ENCODE measurements at regions not wholly inside any gene's neighbourhood (a gene's known extent, or its start where the extent isn't known, plus 50 kb on each side); places are given as distances from the start of the nearest gene placed in this dataset.

DNA sequence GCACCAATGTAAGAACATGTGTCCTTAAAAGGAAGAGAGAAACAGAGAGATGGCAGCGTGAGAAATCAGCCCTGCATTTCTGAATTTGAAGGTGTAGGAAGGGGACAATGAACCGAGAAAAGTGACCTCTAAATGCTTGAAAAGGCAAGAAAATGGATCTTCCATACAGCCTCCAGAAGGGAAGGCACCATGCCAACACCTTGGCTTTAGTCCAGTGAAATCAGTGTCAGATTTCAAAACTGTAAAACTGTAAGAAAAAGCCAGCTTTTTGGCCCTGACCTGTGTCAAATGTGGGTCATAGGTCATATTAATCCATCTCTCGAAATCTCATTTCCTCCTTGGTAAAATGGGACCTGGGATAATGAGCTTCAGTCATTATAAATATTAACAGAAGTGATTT, 762.3 kb downstream of the DCDC2C start:
- no peak overlapping the region for H3K27ac ChIP-seq
- 71 to 73% methylated on average over 3 of the region's 3 CpGs for WGBS, 2 donors
- no peaks in the 10 kb centered on the region for H3K9me3 ChIP-seq
- no peaks in the 10 kb centered on the region for H3K36me3 ChIP-seq (ENCODE audit: low read depth, missing control alignments)
- no peaks in the 10 kb centered on the region for H3K4me1 ChIP-seq
- DNase-seq: no peak
- intact Hi-C loops (cut with DNase I; ENCODE audit: low total_unique reads): no loop called here
- no peak for TF ChIP-seq POLR2A (IDR thresholded peaks at IDR 0.05)
- TF ChIP-seq, protein P1, sequence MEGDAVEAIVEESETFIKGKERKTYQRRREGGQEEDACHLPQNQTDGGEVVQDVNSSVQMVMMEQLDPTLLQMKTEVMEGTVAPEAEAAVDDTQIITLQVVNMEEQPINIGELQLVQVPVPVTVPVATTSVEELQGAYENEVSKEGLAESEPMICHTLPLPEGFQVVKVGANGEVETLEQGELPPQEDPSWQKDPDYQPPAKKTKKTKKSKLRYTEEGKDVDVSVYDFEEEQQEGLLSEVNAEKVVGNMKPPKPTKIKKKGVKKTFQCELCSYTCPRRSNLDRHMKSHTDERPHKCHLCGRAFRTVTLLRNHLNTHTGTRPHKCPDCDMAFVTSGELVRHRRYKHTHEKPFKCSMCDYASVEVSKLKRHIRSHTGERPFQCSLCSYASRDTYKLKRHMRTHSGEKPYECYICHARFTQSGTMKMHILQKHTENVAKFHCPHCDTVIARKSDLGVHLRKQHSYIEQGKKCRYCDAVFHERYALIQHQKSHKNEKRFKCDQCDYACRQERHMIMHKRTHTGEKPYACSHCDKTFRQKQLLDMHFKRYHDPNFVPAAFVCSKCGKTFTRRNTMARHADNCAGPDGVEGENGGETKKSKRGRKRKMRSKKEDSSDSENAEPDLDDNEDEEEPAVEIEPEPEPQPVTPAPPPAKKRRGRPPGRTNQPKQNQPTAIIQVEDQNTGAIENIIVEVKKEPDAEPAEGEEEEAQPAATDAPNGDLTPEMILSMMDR (IDR thresholded peaks at IDR 0.05): no peak
- H3K4me3 ChIP-seq: no peak overlapping the region
- no peaks in the 10 kb centered on the region for H3K27me3 ChIP-seq

GRCh38 chr2:4475618-4476017, 772.2 kb downstream of the DCDC2C start:
- TF ChIP-seq, protein P1 (IDR thresholded peaks at IDR 0.05): no peak
- no peak for TF ChIP-seq POLR2A (IDR thresholded peaks at IDR 0.05)
- intact Hi-C loops (cut with DNase I; ENCODE audit: low total_unique reads): no loop called here
- Histone ChIP-seq H3K27me3 (no peaks in the 10 kb centered on the region), H3K36me3 (ENCODE audit: low read depth, missing control alignments) (no peaks in the 10 kb centered on the region), H3K9me3 (no peaks in the 10 kb centered on the region), H3K4me3 (no peak overlapping the region), H3K27ac (no peak overlapping the region), H3K4me1 (no peaks in the 10 kb centered on the region)
- DNase-seq: no peak

DNA sequence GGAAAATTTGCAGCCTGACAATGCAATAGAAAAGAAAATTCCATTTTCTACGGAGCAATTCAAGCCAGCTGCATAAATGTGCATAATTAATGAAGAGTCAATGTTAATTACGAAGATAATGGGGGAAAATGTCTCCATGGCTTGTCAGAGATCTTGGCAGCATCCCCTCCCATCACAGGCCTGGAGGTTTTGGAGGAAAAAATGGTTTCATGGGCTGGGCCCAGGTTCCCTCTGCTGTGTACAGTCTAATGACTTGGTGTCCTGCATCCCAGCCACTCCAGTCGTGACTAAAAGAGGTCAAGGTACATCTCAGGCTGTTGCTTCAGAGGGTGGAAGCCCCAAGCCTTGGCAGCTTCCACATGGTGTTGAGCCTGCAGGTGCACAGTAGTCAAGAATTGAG, 779.7 kb downstream of the DCDC2C start:
- Histone ChIP-seq H3K9me3 (no peaks in the 10 kb centered on the region), H3K4me1 (no peaks in the 10 kb centered on the region), H3K27me3 (no peaks in the 10 kb centered on the region), H3K27ac (no peak overlapping the region), H3K4me3 (no peak overlapping the region), H3K36me3 (ENCODE audit: low read depth, missing control alignments) (no peaks in the 10 kb centered on the region)
- intact Hi-C loops (cut with DNase I; ENCODE audit: low total_unique reads): no loop called here
- no peak for DNase-seq
- 58 to 66% methylated on average over 3 of the region's 3 CpGs for WGBS, 2 donors
- TF ChIP-seq POLR2A (IDR thresholded peaks at IDR 0.05): no peak

DNA sequence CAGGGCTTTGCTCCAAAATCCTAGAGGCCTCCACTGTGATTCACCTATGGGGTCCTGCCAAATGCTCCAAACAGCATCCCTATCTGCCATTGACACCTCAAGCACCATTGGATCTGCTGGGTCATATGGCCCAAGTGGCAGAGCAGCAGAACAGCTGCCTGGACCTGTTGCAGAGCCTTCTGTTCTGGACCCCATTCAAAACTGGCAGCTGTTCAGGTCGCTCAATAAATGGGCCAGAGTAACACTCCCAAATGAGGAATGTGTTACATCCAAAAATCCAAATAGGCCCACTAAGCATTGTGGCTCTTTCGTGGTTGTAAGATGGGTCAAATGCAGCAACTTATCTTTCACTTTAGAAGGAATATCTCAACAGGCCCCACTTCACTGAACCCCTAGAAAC, 783.6 kb downstream of the DCDC2C start:
- Histone ChIP-seq H3K4me1 (no peaks in the 10 kb centered on the region), H3K4me3 (no peak overlapping the region), H3K27me3 (no peaks in the 10 kb centered on the region), H3K27ac (no peak overlapping the region), H3K36me3 (ENCODE audit: low read depth, missing control alignments) (no peaks in the 10 kb centered on the region), H3K9me3 (no peaks in the 10 kb centered on the region)
- intact Hi-C loops (cut with DNase I; ENCODE audit: low total_unique reads): no loop called here
- WGBS, 2 donors: 51 to 56% methylated on average over 2 of the region's 2 CpGs
- TF ChIP-seq, protein P1 (IDR thresholded peaks at IDR 0.05): no peak
- no peak for TF ChIP-seq POLR2A (IDR thresholded peaks at IDR 0.05)
- no peak for DNase-seq

GRCh38 chr2:4499316-4500030, 796.1 kb downstream of the DCDC2C start:
- Histone ChIP-seq H3K36me3 (ENCODE audit: low read depth, missing control alignments) (no peaks in the 10 kb centered on the region), H3K27me3 (no peaks in the 10 kb centered on the region), H3K9me3 (no peaks in the 10 kb centered on the region), H3K4me3 (no peak overlapping the region), H3K27ac (no peak overlapping the region), H3K4me1 (no peaks in the 10 kb centered on the region)
- TF ChIP-seq, protein P1 (IDR thresholded peaks at IDR 0.05): no peak
- TF ChIP-seq POLR2A (IDR thresholded peaks at IDR 0.05): no peak
- intact Hi-C loops (cut with DNase I; ENCODE audit: low total_unique reads): no loop called here
- WGBS, 2 donors: 90 to 94% methylated on average over 4 to 5 of the region's 5 CpGs
- no peak for DNase-seq
